ENCODE measurements at regions not wholly inside any gene's neighbourhood (a gene's known extent, or its start where the extent isn't known, plus 50 kb on each side); places are given as distances from the start of the nearest gene placed in this dataset.

- H3K4me1 ChIP-seq = no peaks in the 10 kb centered on the region
- no peak for ATAC-seq
- WGBS, 2 donors (ENCODE audit: low coverage in 1 of 2) = 51 to 65% methylated on average over 2 of the region's 2 CpGs
Measured at GRCh38 chr21:27534206-27534605, 567.3 kb upstream of the ADAMTS5 start.

GRCh38 chr21:27532076-27532475 is 565.2 kb upstream of the ADAMTS5 start:
- no peaks in the 10 kb centered on the region for H3K36me3 ChIP-seq
- TF ChIP-seq POLR2A (IDR thresholded peaks at IDR 0.05) (no peak), EP300 (IDR thresholded peaks at IDR 0.05) (no peak)

More at GRCh38 chr21:27534206-27534605, 567.3 kb upstream of the ADAMTS5 start:
- TF ChIP-seq POLR2A (IDR thresholded peaks at IDR 0.05) (no peak), CTCF (IDR thresholded peaks at IDR 0.05) (no peak), EP300 (IDR thresholded peaks at IDR 0.05) (no peak), POLR2AphosphoS5 (IDR thresholded peaks at IDR 0.05) (no peak)
- Histone ChIP-seq H3K9me3 (no peaks in the 10 kb centered on the region), H3K27me3 (no peaks in the 10 kb centered on the region), H3K4me3 (no peak overlapping the region), H3K36me3 (no peaks in the 10 kb centered on the region), H3K27ac (no peak overlapping the region)

GRCh38 chr21:27528697-27529096 is 561.8 kb upstream of the ADAMTS5 start:
- no peaks in the 10 kb centered on the region for H3K36me3 ChIP-seq
- H3K4me1 ChIP-seq = no peaks in the 10 kb centered on the region
- no peaks in the 10 kb centered on the region for H3K27me3 ChIP-seq
- H3K9me3 ChIP-seq = no peaks in the 10 kb centered on the region
- 43 to 62% methylated on average over 1 of the region's 1 CpG for WGBS, 2 donors (ENCODE audit: low coverage in 1 of 2)
- TF ChIP-seq CTCF (IDR thresholded peaks at IDR 0.05) (no peak), POLR2A (IDR thresholded peaks at IDR 0.05) (no peak), EP300 (IDR thresholded peaks at IDR 0.05) (no peak), POLR2AphosphoS5 (IDR thresholded peaks at IDR 0.05) (no peak)
- no peak overlapping the region for H3K27ac ChIP-seq
- no peak overlapping the region for H3K4me3 ChIP-seq
- no peak for ATAC-seq

More at GRCh38 chr21:27532076-27532475, 565.2 kb upstream of the ADAMTS5 start:
- Histone ChIP-seq H3K4me3 (no peak overlapping the region), H3K27ac (no peak overlapping the region), H3K9me3 (no peaks in the 10 kb centered on the region), H3K27me3 (no peaks in the 10 kb centered on the region), H3K4me1 (no peaks in the 10 kb centered on the region)
- 69 to 75% methylated on average over 5 to 6 of the region's 6 CpGs for WGBS, 2 donors (ENCODE audit: low coverage in 1 of 2)
- no peak for ATAC-seq

- Histone ChIP-seq H3K27ac (no peak overlapping the region), H3K27me3 (no peaks in the 10 kb centered on the region), H3K36me3 (no peaks in the 10 kb centered on the region), H3K4me3 (no peak overlapping the region), H3K4me1 (no peaks in the 10 kb centered on the region), H3K9me3 (no peaks in the 10 kb centered on the region)
- ATAC-seq = no peak
- WGBS, 2 donors (ENCODE audit: low coverage in 1 of 2) = 75 to 76% methylated on average over 3 of the region's 3 CpGs
- no peak for TF ChIP-seq POLR2A (IDR thresholded peaks at IDR 0.05)
- no peak for TF ChIP-seq POLR2AphosphoS5 (IDR thresholded peaks at IDR 0.05)
- TF ChIP-seq EP300 (IDR thresholded peaks at IDR 0.05) = no peak
- TF ChIP-seq CTCF (IDR thresholded peaks at IDR 0.05) = no peak
Measured at GRCh38 chr21:27526451-27526850, 559.6 kb upstream of the ADAMTS5 start.

- ATAC-seq = no peak
- no peaks in the 10 kb centered on the region for H3K4me1 ChIP-seq
- no peaks in the 10 kb centered on the region for H3K36me3 ChIP-seq
- no peaks in the 10 kb centered on the region for H3K9me3 ChIP-seq
- TF ChIP-seq EP300 (IDR thresholded peaks at IDR 0.05) (no peak), CTCF (IDR thresholded peaks at IDR 0.05) (no peak), POLR2AphosphoS5 (IDR thresholded peaks at IDR 0.05) (no peak), POLR2A (IDR thresholded peaks at IDR 0.05) (no peak)
- H3K4me3 ChIP-seq = no peak overlapping the region
- H3K27me3 ChIP-seq = no peaks in the 10 kb centered on the region
- 76 to 88% methylated on average over 4 of the region's 4 CpGs for WGBS, 2 donors (ENCODE audit: low coverage in 1 of 2)
- no peak overlapping the region for H3K27ac ChIP-seq
Measured at GRCh38 chr21:27525780-27526179, 558.9 kb upstream of the ADAMTS5 start.
